HG02759 (cell line): ENCODE measurements at regions not wholly inside any gene's neighbourhood (a gene's known extent, or its start where the extent isn't known, plus 50 kb on each side); places are given as distances from the start of the nearest gene placed in this dataset.

Source experiments
- ATAC-seq: cut with Tn5 transposase; IDR thresholded peaks from one replicate; pipeline ENCODE4 v1.9.1; 2021; ENCODE audit warnings: mild to moderate bottlenecking, moderate library complexity; ENCODE audit not compliant: unreplicated experiment

- ATAC-seq, result no peak
These were observed 389.7 kb downstream of the INHBA start for GRCh38 chr7:41313171-41313570.

GRCh38 chr7:41312235-41312634, 390.7 kb downstream of the INHBA start:
- ATAC-seq, result no peak

- ATAC-seq, result no peak
These were observed 391.6 kb downstream of the INHBA start for GRCh38 chr7:41311301-41311700.

- ATAC-seq, result no peak
These were observed 396.4 kb downstream of the INHBA start for GRCh38 chr7:41306486-41306885.

- no peak for ATAC-seq
These were observed 397.9 kb downstream of the INHBA start for GRCh38 chr7:41305001-41305400.

- ATAC-seq, result no peak
These were observed 399.2 kb downstream of the INHBA start for GRCh38 chr7:41303709-41304108.

- ATAC-seq, result no peak
These were observed 404.5 kb downstream of the INHBA start for GRCh38 chr7:41298409-41298808.

- no peak for ATAC-seq
These were observed 405.7 kb downstream of the INHBA start for GRCh38 chr7:41297166-41297565.

- ATAC-seq, result no peak
These were observed 407.5 kb downstream of the INHBA start for GRCh38 chr7:41295455-41295815.

- no peak for ATAC-seq
These were observed 408.1 kb downstream of the INHBA start for GRCh38 chr7:41294556-41295454.

GRCh38 chr7:41292487-41292886, 410.4 kb downstream of the INHBA start:
- ATAC-seq, result no peak

- ATAC-seq, result no peak
These were observed 415.1 kb downstream of the INHBA start for GRCh38 chr7:41287559-41288335.

- no peak for ATAC-seq
These were observed 422.4 kb downstream of the INHBA start for GRCh38 chr7:41280491-41280890.

GRCh38 chr7:41277561-41277960, 425.3 kb downstream of the INHBA start:
- ATAC-seq, result no peak

- no peak for ATAC-seq
These were observed 427.6 kb downstream of the INHBA start for GRCh38 chr7:41275255-41275654.

- ATAC-seq, result no peak
These were observed 428.7 kb downstream of the INHBA start for GRCh38 chr7:41274179-41274578.

- ATAC-seq, result no peak
These were observed 430.2 kb downstream of the INHBA start for GRCh38 chr7:41272664-41273063.

- ATAC-seq, result no peak
These were observed 434.0 kb downstream of the INHBA start for GRCh38 chr7:41268878-41269277.

GRCh38 chr7:41261080-41261479, 441.8 kb downstream of the INHBA start:
- ATAC-seq, result no peak

GRCh38 chr7:41257660-41258059, 445.2 kb downstream of the INHBA start:
- no peak for ATAC-seq

- ATAC-seq, result no peak
These were observed 446.5 kb downstream of the INHBA start for GRCh38 chr7:41256186-41256945.
